HFF-Myc (cell line): ENCODE measurements at regions not wholly inside any gene's neighbourhood (a gene's known extent, or its start where the extent isn't known, plus 50 kb on each side); places are given as distances from the start of the nearest gene placed in this dataset.

ENCODE experiments used
- DNase-seq: peaks from one replicate; pipeline ENCODE4 v3.0.0-alpha.2; 2011; ENCODE audit warnings: low read depth; ENCODE audit errors: extremely low read depth
- H3K4me3 ChIP-seq: replicated peaks from 2 replicates; pipeline ENCODE4 v1.5.1; 2011; ENCODE audit warnings: low read depth, mild to moderate bottlenecking, control low read depth, low read length
- CTCF ChIP-seq: IDR thresholded peaks from 2 replicates; pipeline ENCODE4 v1.5.1; 2012; ENCODE audit warnings: mild to moderate bottlenecking, low read depth, low read length, control low read depth; ENCODE audit errors: missing control alignments

DNA sequence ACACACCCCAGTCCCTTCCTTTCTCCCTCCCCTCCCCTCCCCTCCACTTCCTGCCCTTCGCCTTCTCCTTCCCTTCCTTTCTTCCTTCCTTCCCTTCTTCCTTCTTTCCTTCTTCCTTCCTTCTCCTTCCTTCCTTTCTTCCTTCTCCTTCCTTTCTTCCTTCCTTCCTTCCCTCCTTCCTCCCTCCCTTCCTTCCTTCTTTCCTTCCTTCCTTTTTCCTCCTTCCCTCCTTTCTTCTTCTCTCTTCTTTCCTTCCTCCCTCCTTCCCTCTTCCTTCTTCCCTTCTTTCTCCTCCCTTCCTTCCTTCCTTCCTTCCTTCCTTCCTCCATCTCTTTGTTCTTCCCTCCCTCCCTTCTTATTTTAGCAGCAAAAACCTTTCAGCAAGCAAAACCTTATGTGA is 162.1 kb downstream of the EFNB1 start:
- DNase-seq: no peak
- H3K4me3 ChIP-seq: no peak overlapping the region
- no peak for TF ChIP-seq CTCF

GRCh38 chrX:68989865-68990606 is 161.2 kb downstream of the EFNB1 start:
- H3K4me3 ChIP-seq: no peak overlapping the region
- DNase-seq: no peak
- TF ChIP-seq CTCF: no peak

GRCh38 chrX:68989456-68989855 is 160.6 kb downstream of the EFNB1 start:
- TF ChIP-seq CTCF: no peak
- DNase-seq: no peak
- H3K4me3 ChIP-seq: no peak overlapping the region

DNA sequence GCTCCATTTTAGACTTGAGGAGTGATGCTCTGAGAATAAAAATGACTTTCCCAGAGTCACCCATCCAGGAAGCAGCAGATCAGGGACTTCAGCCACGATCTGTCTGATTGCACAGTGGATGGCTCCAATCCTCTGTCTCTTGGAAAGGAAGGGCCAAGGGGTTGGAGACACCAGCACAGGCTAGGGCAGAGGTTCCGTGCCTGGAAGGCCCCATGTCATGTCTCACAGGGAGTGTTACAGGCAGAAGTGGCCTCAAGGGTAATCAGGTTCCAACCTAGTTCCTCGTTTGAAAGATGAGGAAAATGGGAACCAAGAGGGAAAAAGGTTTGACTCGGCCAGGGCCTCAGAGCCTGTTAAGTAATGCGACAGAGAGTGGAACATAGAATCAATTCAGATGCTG is 160.0 kb downstream of the EFNB1 start:
- no peak for TF ChIP-seq CTCF
- H3K4me3 ChIP-seq: no peak overlapping the region
- DNase-seq: no peak

GRCh38 chrX:68985135-68985755 is 156.4 kb downstream of the EFNB1 start:
- no peak for DNase-seq
- no peak overlapping the region for H3K4me3 ChIP-seq
- TF ChIP-seq CTCF: no peak

GRCh38 chrX:68983004-68983857 is 154.4 kb downstream of the EFNB1 start:
- TF ChIP-seq CTCF: no peak
- H3K4me3 ChIP-seq: no peak overlapping the region
- no peak for DNase-seq
